Smooth muscle cell (in vitro differentiated cells): ENCODE measurements at regions not wholly inside any gene's neighbourhood (a gene's known extent, or its start where the extent isn't known, plus 50 kb on each side); places are given as distances from the start of the nearest gene placed in this dataset.

Experiments
- DNase-seq: peaks from one replicate; lab custom pipeline; 2025; ENCODE audit not compliant: unreplicated experiment; lab: John Stamatoyannopoulos, UW
- H2AFZ ChIP-seq: fragments of 200-600 bp; sonication (generic); 2 replicates; pipeline ENCODE4 v1.6.0; 2016; ENCODE audit warnings: antibody characterized with exemption, low read depth, mild to moderate bottlenecking
- H3F3A ChIP-seq: fragments of 200-600 bp; sonication (generic); 2 replicates; pipeline ENCODE4 v1.6.0; 2017; ENCODE audit warnings: antibody characterized with exemption, low read depth
- H3K27ac ChIP-seq: fragments of 200-600 bp; sonication (generic); 2 replicates; pipeline ENCODE4 v1.5.1; 2016; ENCODE audit warnings: low read depth, mild to moderate bottlenecking
- H3K27me3 ChIP-seq: fragments of 200-600 bp; sonication (generic); 2 replicates; pipeline ENCODE4 v1.6.1; 2016; ENCODE audit warnings: low read depth, mild to moderate bottlenecking
- H3K36me3 ChIP-seq: fragments of 200-600 bp; sonication (generic); 2 replicates; pipeline ENCODE4 v1.5.1; 2016; ENCODE audit warnings: low read depth
- H3K4me1 ChIP-seq: fragments of 200-600 bp; sonication (generic); 2 replicates; pipeline ENCODE4 v1.5.1; 2016; ENCODE audit warnings: low read depth
- H3K4me2 ChIP-seq: fragments of 200-600 bp; sonication (generic); 2 replicates; pipeline ENCODE4 v1.6.0; 2016; ENCODE audit warnings: mild to moderate bottlenecking
- H3K4me3 ChIP-seq: fragments of 200-600 bp; sonication (generic); 2 replicates; pipeline ENCODE4 v1.5.1; 2016; ENCODE audit warnings: mild to moderate bottlenecking
- H3K79me2 ChIP-seq: fragments of 200-600 bp; sonication (generic); 2 replicates; pipeline ENCODE4 v1.6.0; 2016; ENCODE audit warnings: low read depth, mild to moderate bottlenecking
- H3K9ac ChIP-seq: fragments of 200-600 bp; sonication (generic); 2 replicates; pipeline ENCODE4 v1.6.0; 2016; ENCODE audit warnings: low read depth
- H3K9me3 ChIP-seq: fragments of 200-600 bp; sonication (generic); replicated peaks from 2 replicates; pipeline ENCODE4 v1.5.1; 2016; ENCODE audit warnings: low read depth
- H4K20me1 ChIP-seq: fragments of 200-600 bp; sonication (generic); 2 replicates; pipeline ENCODE4 v1.6.0; 2016; ENCODE audit warnings: low read depth
- CTCF ChIP-seq: fragments of 200-600 bp; sonication (generic); IDR thresholded peaks from 2 replicates; pipeline ENCODE4 v1.5.1; 2017; ENCODE audit warnings: borderline replicate concordance, mild to moderate bottlenecking, antibody characterized with exemption; ENCODE audit not compliant: insufficient read depth, poor library complexity, severe bottlenecking
- WGBS: methylation state at CpG from one replicate; pipeline ENCODE4 v1.1.7; 2016; ENCODE audit warnings: low lambda C conversion rate; 5-methylcytosine and 5-hydroxymethylcytosine counted together

GRCh38 chr10:129165770-129166169, 301.3 kb upstream of the MGMT start:
- Histone ChIP-seq H3K4me2 (no peak overlapping the region), H2AFZ (no peak overlapping the region), H3K79me2 (no peaks in the 10 kb centered on the region), H3F3A (no peaks in the 10 kb centered on the region), H4K20me1 (no peaks in the 10 kb centered on the region), H3K36me3 (no peaks in the 10 kb centered on the region), H3K9ac (no peak overlapping the region), H3K4me1 (no peaks in the 10 kb centered on the region), H3K9me3 (no peaks in the 10 kb centered on the region), H3K27me3 (peaks cover 22% of the 10 kb centered on the region), H3K4me3 (no peak overlapping the region), H3K27ac (no peak overlapping the region)
- no peak for TF ChIP-seq CTCF
- 100% methylated on average over 1 of the region's 1 CpG for WGBS
- no peak for DNase-seq

GRCh38 chr10:129168660-129169059, 298.4 kb upstream of the MGMT start:
- no peaks in the 10 kb centered on the region for H3K4me1 ChIP-seq
- H3K9ac ChIP-seq, result no peak overlapping the region
- H3K79me2 ChIP-seq, result no peaks in the 10 kb centered on the region
- no peaks in the 10 kb centered on the region for H3F3A ChIP-seq
- WGBS, result 91% methylated on average over 4 of the region's 4 CpGs
- no peak for DNase-seq
- H3K9me3 ChIP-seq, result no peaks in the 10 kb centered on the region
- H3K4me3 ChIP-seq, result no peak overlapping the region
- TF ChIP-seq CTCF, result no peak
- no peak overlapping the region for H3K27ac ChIP-seq
- H3K36me3 ChIP-seq, result no peaks in the 10 kb centered on the region
- no peak overlapping the region for H3K4me2 ChIP-seq
- H4K20me1 ChIP-seq, result no peaks in the 10 kb centered on the region
- H3K27me3 ChIP-seq, result peaks cover 22% of the 10 kb centered on the region
- H2AFZ ChIP-seq, result no peak overlapping the region

- Histone ChIP-seq H3K27me3 (peaks cover 22% of the 10 kb centered on the region), H3K4me3 (no peak overlapping the region), H3F3A (no peaks in the 10 kb centered on the region), H3K9ac (no peak overlapping the region), H3K79me2 (no peaks in the 10 kb centered on the region), H3K9me3 (no peaks in the 10 kb centered on the region), H3K4me1 (no peaks in the 10 kb centered on the region), H3K4me2 (no peak overlapping the region), H4K20me1 (no peaks in the 10 kb centered on the region), H3K27ac (no peak overlapping the region), H2AFZ (no peak overlapping the region), H3K36me3 (no peaks in the 10 kb centered on the region)
- WGBS, result 78% methylated on average over 6 of the region's 6 CpGs
- DNase-seq, result no peak
- TF ChIP-seq CTCF, result no peak
Observed at GRCh38 chr10:129169115-129169514, 297.9 kb upstream of the MGMT start.

GRCh38 chr10:129170812-129171211, 296.2 kb upstream of the MGMT start:
- H3K9ac ChIP-seq, result no peak overlapping the region
- H3K4me1 ChIP-seq, result no peaks in the 10 kb centered on the region
- WGBS, result 89% methylated on average over 3 of the region's 3 CpGs
- H3K27me3 ChIP-seq, result peaks cover 22% of the 10 kb centered on the region
- H3F3A ChIP-seq, result no peaks in the 10 kb centered on the region
- TF ChIP-seq CTCF, result no peak
- no peaks in the 10 kb centered on the region for H3K9me3 ChIP-seq
- H3K27ac ChIP-seq, result no peak overlapping the region
- DNase-seq, result no peak
- no peaks in the 10 kb centered on the region for H3K79me2 ChIP-seq
- no peaks in the 10 kb centered on the region for H4K20me1 ChIP-seq
- H2AFZ ChIP-seq, result no peak overlapping the region
- no peak overlapping the region for H3K4me3 ChIP-seq
- no peaks in the 10 kb centered on the region for H3K36me3 ChIP-seq
- H3K4me2 ChIP-seq, result no peak overlapping the region
